SK-N-SH (cell line): ENCODE measurements at regions not wholly inside any gene's neighbourhood (a gene's known extent, or its start where the extent isn't known, plus 50 kb on each side); places are given as distances from the start of the nearest gene placed in this dataset.
"Not testable (repeated sequence)": the region's sequence is repeated elsewhere in the genome, so short reads cannot be mapped to it uniquely, and the experiment has no call there.

Source experiments
- CTCF ChIA-PET: fragments of 300-600, 350-600 bp; formaldehyde crosslinking; extraction: SDS; loops from one replicate; lab custom pipeline; 2021; lab: Yijun Ruan, JAX
- POLR2A ChIA-PET: fragments of 350-600 bp; sonication (Branson Sonifier 250); formaldehyde crosslinking; extraction: SDS; loops from one replicate; lab custom pipeline; 2020; ENCODE audit warnings: antibody characterized with exemption, inconsistent platforms; lab: Yijun Ruan, JAX
- DNase-seq: peaks from one replicate; pipeline ENCODE4 v3.0.0; 2012
- H2AFZ ChIP-seq: fragments of 200-600 bp; sonication (generic); 2 replicates; pipeline ENCODE4 v1.8.1; 2016; ENCODE audit warnings: antibody characterized with exemption, mild to moderate bottlenecking, low read depth
- H3F3A ChIP-seq: fragments of 200-600 bp; sonication (generic); replicated peaks from 2 replicates; pipeline ENCODE3; 2016; ENCODE audit warnings: antibody characterized with exemption, mild to moderate bottlenecking; ENCODE audit not compliant: insufficient read depth
- H3K27ac ChIP-seq, 2 experiments: fragments of 200-500 bp in 1 of 2; fragments of 200-600 bp in 1 of 2; sonication (Bioruptor generic) in 1 of 2; sonication (generic), shearing (Covaris generic) in 1 of 2; 2 replicates each; pipeline versions ENCODE4 v1.5.1 to v1.6.1; 2014 to 2016; ENCODE audit warnings: low read depth in 2 of 2, inconsistent platforms in 1 of 2, low read length in 1 of 2, mild to moderate bottlenecking in 1 of 2, mixed read lengths in 1 of 2
- H3K27me3 ChIP-seq: fragments of 200-600 bp; sonication (generic), shearing (Covaris generic); 2 replicates; pipeline ENCODE4 v1.6.1; 2016; ENCODE audit warnings: mixed run types; ENCODE audit not compliant: insufficient read depth
- H3K36me3 ChIP-seq, 2 experiments: fragments of 200-500 bp in 1 of 2; fragments of 200-600 bp in 1 of 2; sonication (Bioruptor generic) in 1 of 2; sonication (generic) in 1 of 2; replicated peaks in 1 of 2; 2 replicates each; pipeline versions ENCODE3 to v1.5.1; 2014 to 2016; ENCODE audit warnings: low read length in 1 of 2, mild to moderate bottlenecking in 1 of 2; ENCODE audit not compliant: insufficient read depth in 2 of 2, control insufficient read depth in 1 of 2
- H3K4me1 ChIP-seq, 2 experiments: fragments of 200-500 bp in 1 of 2; fragments of 200-600 bp in 1 of 2; sonication (Bioruptor generic) in 1 of 2; sonication (generic), shearing (Covaris generic) in 1 of 2; 2 replicates each; pipeline versions ENCODE4 v1.5.1 to v1.6.1; 2014 to 2016; ENCODE audit warnings: low read depth in 1 of 2, low read length in 1 of 2, mixed run types in 1 of 2; ENCODE audit not compliant: insufficient read depth in 2 of 2, control insufficient read depth in 1 of 2
- H3K4me2 ChIP-seq: fragments of 200-600 bp; sonication (generic), shearing (Covaris generic); 2 replicates; pipeline ENCODE4 v1.6.1; 2017; ENCODE audit warnings: mixed run types
- H3K4me3 ChIP-seq, 2 experiments: fragments of 200-500 bp in 1 of 2; fragments of 200-600 bp in 1 of 2; sonication (Bioruptor generic) in 1 of 2; sonication (generic), shearing (Covaris generic) in 1 of 2; 2 replicates each; pipeline versions ENCODE4 v1.5.1 to v1.8.1; 2014 to 2016; ENCODE audit warnings: low read depth in 2 of 2, inconsistent platforms in 1 of 2, low read length in 1 of 2, mild to moderate bottlenecking in 1 of 2, mixed read lengths in 1 of 2, moderate library complexity in 1 of 2
- H3K79me2 ChIP-seq: fragments of 200-600 bp; sonication (generic); 2 replicates; pipeline ENCODE4 v1.8.1; 2017; ENCODE audit warnings: mild to moderate bottlenecking; ENCODE audit not compliant: insufficient read depth
- H3K9ac ChIP-seq: fragments of 200-600 bp; sonication (generic); 2 replicates; pipeline ENCODE4 v1.6.1; 2017; ENCODE audit warnings: mixed run types
- H3K9me2 ChIP-seq: fragments of 200-600 bp; sonication (generic); 2 replicates; pipeline ENCODE4 v1.6.1; 2017; ENCODE audit warnings: mixed run types
- H3K9me3 ChIP-seq: fragments of 200-600 bp; sonication (generic); 2 replicates; pipeline ENCODE4 v1.6.1; 2017; ENCODE audit warnings: mixed run types, mild to moderate bottlenecking, moderate library complexity
- H4K20me1 ChIP-seq: fragments of 200-600 bp; sonication (generic); 2 replicates; pipeline ENCODE4 v1.6.1; 2017; ENCODE audit warnings: mild to moderate bottlenecking, mixed run types; ENCODE audit not compliant: insufficient read depth
- WGBS: methylation state at CpG from one replicate; pipeline ENCODE4 v1.1.6; 2017; ENCODE audit warnings: low lambda C conversion rate; 5-methylcytosine and 5-hydroxymethylcytosine counted together

DNA sequence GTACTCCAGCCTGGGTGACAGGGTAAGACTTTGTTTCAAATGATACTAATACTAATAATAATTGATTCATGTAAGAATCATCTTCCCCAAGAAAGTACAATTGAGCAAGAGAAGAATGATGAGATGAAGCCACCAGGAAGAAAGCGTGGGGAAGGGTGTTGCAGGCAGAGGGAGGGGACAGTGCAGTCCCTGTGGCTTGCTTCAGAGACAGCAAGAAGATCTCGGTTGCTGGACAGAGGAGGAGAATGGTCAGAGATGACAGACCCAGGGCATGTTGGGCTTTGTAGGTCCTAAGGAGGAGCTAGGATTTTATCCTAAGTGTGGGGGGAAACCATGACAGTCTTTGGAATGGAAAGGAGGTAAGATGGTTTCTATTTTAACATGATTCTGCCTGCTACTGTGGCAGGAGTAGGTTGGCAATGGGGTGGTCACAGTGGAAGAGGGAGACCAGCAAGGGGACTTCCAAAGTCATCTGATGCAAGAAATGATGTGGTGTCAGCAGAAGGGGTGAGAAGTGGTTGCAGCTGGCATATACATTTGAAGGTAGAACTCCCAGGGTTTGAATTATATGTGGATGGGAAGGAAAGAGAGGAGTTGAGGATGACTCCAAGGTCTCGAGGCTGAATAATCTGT lies 293.4 kb downstream of the NPIPA7 start:
- DNase-seq, H3K9me2 ChIP-seq, CTCF ChIA-PET, H3K9me3 ChIP-seq, H3K9ac ChIP-seq, H3K36me3 ChIP-seq, H3K27ac ChIP-seq, H3K79me2 ChIP-seq, H3K4me2 ChIP-seq, H3K27me3 ChIP-seq, H4K20me1 ChIP-seq, H3K4me1 ChIP-seq, POLR2A ChIA-PET, H3K4me3 ChIP-seq, H2AFZ ChIP-seq, H3F3A ChIP-seq: not testable (repeated sequence)
- WGBS = no CpG with 5 or more reads among the region's 3 CpGs

DNA sequence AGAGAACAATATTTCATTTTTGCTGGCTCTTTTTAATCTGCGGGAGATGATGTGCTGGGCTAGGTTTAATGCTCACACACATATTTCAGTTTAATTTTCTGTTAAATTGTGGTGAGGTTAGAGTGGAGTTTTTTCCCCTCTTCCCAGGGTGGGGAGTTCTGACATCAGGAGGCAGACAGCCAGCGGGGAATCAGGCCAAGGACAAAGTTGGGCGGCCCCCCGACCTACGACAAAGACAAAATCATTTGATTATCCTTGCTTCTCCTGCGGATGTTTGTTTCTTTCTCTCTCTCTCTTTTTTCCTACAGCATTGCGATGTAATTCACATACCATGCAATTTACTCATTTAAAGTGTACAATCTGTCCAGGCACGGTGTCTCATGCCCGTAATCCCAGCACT lies 295.9 kb downstream of the NPIPA7 start:
- H3K79me2 ChIP-seq, CTCF ChIA-PET, H3K9ac ChIP-seq, H3K4me3 ChIP-seq, H3K27ac ChIP-seq, H2AFZ ChIP-seq, DNase-seq, H3K4me2 ChIP-seq, H3K9me3 ChIP-seq, H3K4me1 ChIP-seq, H3F3A ChIP-seq, POLR2A ChIA-PET, H3K27me3 ChIP-seq, H4K20me1 ChIP-seq, H3K36me3 ChIP-seq, H3K9me2 ChIP-seq: not testable (repeated sequence)
- WGBS = no CpG with 5 or more reads among the region's 9 CpGs

- DNase-seq, H3K4me3 ChIP-seq, H3K27ac ChIP-seq, H3K4me2 ChIP-seq, CTCF ChIA-PET, H4K20me1 ChIP-seq, H3F3A ChIP-seq, H3K4me1 ChIP-seq, H3K9me3 ChIP-seq, H3K27me3 ChIP-seq, H3K9ac ChIP-seq, H3K9me2 ChIP-seq, H3K79me2 ChIP-seq, H2AFZ ChIP-seq, POLR2A ChIA-PET, H3K36me3 ChIP-seq: not testable (repeated sequence)
- WGBS = no CpG with 5 or more reads among the region's 4 CpGs
Observed at GRCh38 chr16:16721849-16722248, 342.9 kb downstream of the NPIPA7 start.

GRCh38 chr16:16722666-16723065 lies 343.7 kb downstream of the NPIPA7 start:
- POLR2A ChIA-PET, DNase-seq, H3K27ac ChIP-seq, H3K79me2 ChIP-seq, H2AFZ ChIP-seq, H3K9me3 ChIP-seq, H3K27me3 ChIP-seq, H3K4me1 ChIP-seq, H3K36me3 ChIP-seq, H3F3A ChIP-seq, H3K4me2 ChIP-seq, H3K9me2 ChIP-seq, H4K20me1 ChIP-seq, CTCF ChIA-PET, H3K9ac ChIP-seq, H3K4me3 ChIP-seq: not testable (repeated sequence)
- WGBS = no CpG with 5 or more reads among the region's 4 CpGs

DNA sequence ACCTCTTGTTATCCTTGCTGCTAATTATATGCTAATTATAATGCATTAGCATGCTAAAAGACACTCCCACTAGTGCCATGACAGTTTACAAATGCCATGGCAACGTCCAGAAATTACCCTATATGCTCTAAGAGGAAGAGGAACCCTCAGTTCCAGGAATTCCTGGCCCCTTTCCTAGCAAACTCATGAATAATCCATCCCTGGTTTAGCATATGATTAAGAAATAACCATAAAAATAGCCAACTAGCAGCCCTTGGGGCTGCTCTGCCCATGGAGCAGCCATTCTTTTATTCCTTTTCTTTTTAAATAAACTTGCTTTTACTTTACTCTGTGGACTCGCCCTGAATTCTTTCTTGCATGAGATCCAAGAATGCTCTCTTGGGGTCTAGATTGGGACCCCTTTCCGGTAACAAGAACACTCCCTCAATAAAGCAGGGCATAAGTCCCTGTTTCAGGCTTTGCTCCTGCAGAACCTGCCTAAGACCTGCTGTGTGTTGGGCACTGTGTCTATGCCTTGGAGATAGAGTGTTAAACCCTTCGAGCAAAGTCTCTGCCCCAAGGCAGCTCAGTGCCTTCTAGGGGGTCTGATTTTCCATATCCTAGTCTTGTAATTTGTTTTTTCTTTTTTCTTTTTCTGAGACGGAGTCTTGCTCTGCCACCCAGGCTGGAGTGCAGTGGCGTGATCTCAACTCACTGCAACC lies 345.0 kb downstream of the NPIPA7 start:
- H3K27me3 ChIP-seq, H3K36me3 ChIP-seq, H3K79me2 ChIP-seq, DNase-seq, H3K9ac ChIP-seq, H3K9me3 ChIP-seq, H3K27ac ChIP-seq, CTCF ChIA-PET, H3K4me3 ChIP-seq, H3K4me2 ChIP-seq, H4K20me1 ChIP-seq, POLR2A ChIA-PET, H3K4me1 ChIP-seq, H3K9me2 ChIP-seq, H3F3A ChIP-seq, H2AFZ ChIP-seq: not testable (repeated sequence)
- WGBS = no CpG with 5 or more reads among the region's 6 CpGs

DNA sequence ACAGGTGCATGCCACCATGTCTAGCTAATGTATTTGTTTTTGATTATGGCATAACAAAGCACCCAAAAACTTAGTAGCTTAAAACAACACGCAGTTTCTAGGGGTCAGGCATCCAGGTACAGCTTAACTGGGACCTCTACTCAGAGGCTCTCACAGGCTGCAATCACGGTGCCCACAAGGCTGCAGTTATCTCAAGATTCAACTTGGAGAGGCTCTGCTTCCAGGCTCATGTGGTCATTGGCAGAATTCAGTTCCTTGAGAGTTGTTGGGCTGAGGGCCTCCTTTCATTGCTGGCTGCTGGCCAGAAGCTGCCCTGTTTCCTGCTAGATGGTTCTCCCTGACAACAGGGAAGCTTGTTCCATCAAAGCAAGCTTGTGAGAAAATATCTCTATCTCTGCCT lies 348.1 kb downstream of the NPIPA7 start:
- H3K9me2 ChIP-seq, H3K79me2 ChIP-seq, H3K9ac ChIP-seq, H2AFZ ChIP-seq, H4K20me1 ChIP-seq, H3K36me3 ChIP-seq, CTCF ChIA-PET, H3K27ac ChIP-seq, H3K4me3 ChIP-seq, H3K27me3 ChIP-seq, DNase-seq, H3K4me2 ChIP-seq, H3F3A ChIP-seq, H3K9me3 ChIP-seq, H3K4me1 ChIP-seq, POLR2A ChIA-PET: not testable (repeated sequence)
- no CpG with 5 or more reads among the region's 2 CpGs for WGBS
